Left colon (tissue), 2 donors: ENCODE measurements at regions not wholly inside any gene's neighbourhood (a gene's known extent, or its start where the extent isn't known, plus 50 kb on each side); places are given as distances from the start of the nearest gene placed in this dataset.
"Not testable (repeated sequence)": the region's sequence is repeated elsewhere in the genome, so short reads cannot be mapped to it uniquely, and the experiment has no call there.

ENCODE experiments used
- ATAC-seq: fragments of 200-7000 bp; cut with Tn5 transposase; one replicate; pipeline ENCODE4 v1.9.1; 2020; ENCODE audit warnings: mild to moderate bottlenecking, moderate library complexity
- DNase-seq, 2 donors: peaks; one replicate each; pipeline ENCODE4 v3.0.0-alpha.2; 2020
- intact Hi-C, 2 donors: fragments of 100-400 bp; cut with DNase I in 1 of 2; cut with micrococcal nuclease in 1 of 2; formaldehyde crosslinking; loops; one replicate each; pipeline versions ENCODE4 v1.11.2 to v1.14.0; 2022; cut with DNase I, micrococcal nuclease
- donor health status: DM: no; HTN: no; CAD: no.
- donor health status: DM: yes; HTN: yes; CAD: no.

- DNase-seq (no peak), ATAC-seq (no peak)
- intact Hi-C loops = no loop called here
These were observed 372.7 kb upstream of the CITED2 start for GRCh38 chr6:139747154-139747553.

- intact Hi-C loops = no loop called here
- ATAC-seq = no peak
- no peak for DNase-seq
These were observed 370.4 kb upstream of the CITED2 start for GRCh38 chr6:139744891-139745290.

DNA sequence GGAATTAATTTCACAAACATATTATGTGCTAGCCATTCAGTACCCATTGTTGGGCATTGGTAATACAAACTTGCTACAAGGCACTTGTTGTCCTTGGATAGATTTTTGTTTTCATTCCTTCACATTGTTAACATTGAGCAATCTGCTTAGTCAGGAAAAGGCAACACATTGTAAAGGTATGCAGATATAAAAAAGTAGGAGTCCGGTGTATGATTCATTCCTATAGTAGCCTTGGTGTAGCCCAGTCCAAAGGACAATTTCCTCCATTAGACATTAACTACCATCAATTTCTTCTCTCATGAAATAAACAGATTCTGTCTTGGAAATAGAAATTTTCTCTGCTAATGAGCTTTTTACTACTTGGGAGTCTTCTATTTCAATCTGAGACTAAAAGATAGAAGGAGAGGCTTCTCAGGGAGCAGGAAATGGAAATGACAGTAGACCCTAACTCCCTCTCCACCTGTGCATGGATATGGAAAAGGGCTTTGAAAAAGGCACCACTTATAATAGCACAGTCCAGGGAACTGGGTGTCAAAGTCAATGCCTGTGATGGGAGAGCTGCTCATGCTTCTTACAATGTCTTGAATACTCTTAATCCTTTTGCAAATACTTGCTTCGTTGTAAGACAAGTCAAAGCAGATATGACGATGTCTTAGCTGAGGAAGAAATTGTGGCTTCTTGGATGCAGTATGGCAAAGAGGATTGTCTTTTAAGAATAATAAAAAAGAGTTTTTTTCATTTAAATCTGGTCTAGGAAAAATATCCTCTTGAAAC lies 369.4 kb upstream of the CITED2 start:
- ATAC-seq (peak; percentile 95), DNase-seq (no peak)
- intact Hi-C loops = no loop called here

DNA sequence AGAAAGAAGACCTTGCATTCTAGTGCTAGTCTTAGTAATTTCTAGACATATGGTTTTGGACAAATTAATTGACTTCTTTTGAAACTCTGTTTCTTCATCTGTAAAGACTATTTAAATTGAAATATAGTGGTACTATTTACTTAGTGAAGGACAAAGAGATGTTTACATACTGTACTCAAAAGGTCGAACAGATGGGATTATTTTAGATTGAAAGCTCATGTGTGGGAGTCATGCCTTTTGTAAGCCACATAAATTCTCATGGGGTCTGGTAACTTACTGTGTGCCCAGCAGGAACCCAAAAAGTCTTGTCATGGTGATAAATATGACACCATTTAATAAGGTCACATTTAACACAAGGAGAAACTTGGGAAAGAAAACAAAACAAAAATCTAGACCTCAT lies 368.2 kb upstream of the CITED2 start:
- ATAC-seq (no peak), DNase-seq (no peak)
- intact Hi-C loops = no loop called here

DNA sequence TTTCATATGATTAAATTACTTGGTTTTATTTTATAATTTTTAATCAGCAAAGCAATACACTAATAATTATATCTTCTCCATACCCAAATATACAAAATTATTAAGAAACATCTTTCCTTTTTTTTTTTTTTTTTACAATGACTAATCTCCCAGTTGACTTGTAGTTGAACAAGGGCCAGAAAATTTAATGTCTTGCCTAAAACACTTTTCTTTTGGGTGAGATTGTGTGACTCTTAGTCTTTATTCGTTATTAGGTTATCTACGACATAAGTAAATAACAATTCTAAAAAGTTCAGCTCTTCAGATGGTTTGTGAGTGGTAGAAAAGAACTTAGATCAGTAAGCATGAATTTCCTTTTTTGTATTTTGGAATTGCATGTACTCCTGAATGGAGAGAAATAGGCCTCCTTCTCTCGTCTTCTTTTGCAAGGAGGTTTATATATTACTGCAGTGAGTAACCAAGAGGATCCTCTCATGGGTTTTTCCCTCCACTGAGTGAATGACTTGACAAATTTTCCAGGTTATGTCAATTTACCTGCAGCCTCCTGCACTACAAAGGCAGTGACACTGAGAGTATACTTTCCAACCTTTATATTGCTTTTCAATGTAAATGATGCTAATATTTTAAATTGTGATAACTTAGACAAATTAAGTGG lies 364.5 kb upstream of the CITED2 start:
- intact Hi-C loops = no loop called here
- no peak for ATAC-seq
- no peak for DNase-seq

- intact Hi-C loops = no loop called here
- ATAC-seq = no peak
These were observed 362.0 kb upstream of the CITED2 start for GRCh38 chr6:139736325-139736906.

DNA sequence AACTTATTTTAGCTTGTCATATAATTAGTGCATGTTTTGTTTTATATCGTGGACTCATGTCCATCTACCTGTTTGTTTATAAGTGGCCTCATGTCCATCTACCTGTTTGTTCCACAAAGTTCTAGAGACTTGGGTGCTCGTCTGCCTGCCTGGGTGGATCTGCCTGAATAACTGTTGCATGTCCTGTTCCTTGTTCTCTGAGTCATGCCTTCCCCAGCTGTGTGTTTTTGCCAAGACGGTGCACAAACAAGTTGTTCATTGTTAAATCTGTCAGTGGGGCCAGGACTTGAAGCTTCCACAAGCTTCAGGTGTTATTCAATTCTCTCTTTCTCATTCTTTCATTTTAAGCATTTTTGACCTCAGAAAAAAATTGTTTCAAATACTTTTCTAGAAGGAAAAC lies 358.0 kb upstream of the CITED2 start:
- no peak for DNase-seq
- ATAC-seq = peak; percentile 65
- intact Hi-C loops = no loop called here

More at GRCh38 chr6:139736325-139736906, 362.0 kb upstream of the CITED2 start:
- no peak for DNase-seq

- intact Hi-C loops = no loop called here
- DNase-seq (no peak), ATAC-seq (no peak)
These were observed 356.0 kb upstream of the CITED2 start for GRCh38 chr6:139730340-139730974.

DNA sequence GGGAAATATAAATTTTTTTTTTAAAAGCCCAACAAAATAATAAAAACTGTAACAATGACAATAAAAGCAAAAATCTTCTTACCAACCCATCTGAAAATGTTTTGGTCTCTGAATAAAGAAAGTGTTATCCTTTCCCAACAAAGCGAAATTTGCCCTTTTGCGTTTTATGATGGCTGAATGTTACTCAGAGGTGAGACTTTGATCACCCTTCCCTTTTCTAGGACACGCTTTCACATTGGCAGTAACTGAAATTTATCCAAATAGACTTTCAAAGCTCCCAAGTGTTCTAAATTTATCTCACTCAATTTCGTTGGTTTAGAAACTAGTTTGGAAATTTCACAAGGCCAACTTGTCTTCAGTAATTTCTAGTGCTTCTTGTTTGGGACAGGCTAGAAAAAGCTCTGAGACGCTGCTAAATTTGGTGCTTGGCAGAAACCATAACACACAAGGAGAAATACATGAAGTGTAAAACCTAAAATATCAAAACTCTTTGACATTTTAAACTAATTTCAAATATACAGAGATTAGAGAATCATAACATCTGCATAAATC lies 354.5 kb upstream of the CITED2 start:
- DNase-seq (no peak), ATAC-seq (peak; percentile 51)
- intact Hi-C loops = no loop called here

DNA sequence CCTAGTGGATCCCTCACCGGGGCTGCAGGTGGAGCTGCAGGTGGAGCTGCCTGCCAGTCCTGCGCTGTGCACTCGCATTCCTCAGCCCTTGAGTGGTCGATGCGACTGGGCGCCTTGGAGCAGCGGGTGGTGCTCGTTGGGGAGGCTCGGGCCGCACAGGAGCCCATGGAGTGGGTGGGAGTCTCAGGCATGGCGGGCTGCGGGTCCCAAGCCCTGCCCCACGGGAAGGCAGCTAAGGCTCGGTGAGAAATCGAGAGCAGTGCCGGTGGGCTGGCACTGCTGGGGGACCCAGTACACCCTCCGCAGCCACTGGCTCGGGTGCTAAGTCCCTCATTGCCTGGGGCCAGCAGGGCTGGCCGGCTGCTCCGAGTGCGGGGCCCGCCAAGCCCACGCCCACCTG lies 351.8 kb upstream of the CITED2 start:
- intact Hi-C loops, DNase-seq, ATAC-seq: not testable (repeated sequence)

DNA sequence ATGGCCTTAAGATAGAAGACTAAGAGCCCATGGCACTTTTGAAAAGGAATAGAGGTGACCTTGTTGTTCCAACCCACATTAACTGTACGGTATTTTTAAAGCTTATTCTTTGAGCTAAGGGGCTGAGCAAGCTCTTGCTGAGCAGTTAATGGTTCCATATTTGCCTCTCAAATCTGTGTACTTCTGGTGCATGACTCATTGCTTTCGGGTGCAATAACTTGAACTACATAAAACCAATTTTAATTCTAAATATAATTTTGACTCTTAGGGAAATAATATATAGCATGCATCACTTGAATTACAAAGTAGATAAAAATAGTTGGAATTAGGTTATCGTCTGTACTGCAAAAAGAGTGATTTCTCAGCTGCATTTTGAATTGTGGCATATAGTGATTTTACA lies 348.1 kb upstream of the CITED2 start:
- DNase-seq (no peak), ATAC-seq (no peak)
- intact Hi-C loops = no loop called here

- intact Hi-C loops = no loop called here
- ATAC-seq = no peak
- DNase-seq = no peak
These were observed 347.5 kb upstream of the CITED2 start for GRCh38 chr6:139721954-139722353.

- no peak for DNase-seq
- intact Hi-C loops = no loop called here
- no peak for ATAC-seq
These were observed 339.6 kb upstream of the CITED2 start for GRCh38 chr6:139713900-139714506.

GRCh38 chr6:139713424-139713823 lies 339.0 kb upstream of the CITED2 start:
- ATAC-seq = no peak
- no peak for DNase-seq
- intact Hi-C loops = no loop called here

DNA sequence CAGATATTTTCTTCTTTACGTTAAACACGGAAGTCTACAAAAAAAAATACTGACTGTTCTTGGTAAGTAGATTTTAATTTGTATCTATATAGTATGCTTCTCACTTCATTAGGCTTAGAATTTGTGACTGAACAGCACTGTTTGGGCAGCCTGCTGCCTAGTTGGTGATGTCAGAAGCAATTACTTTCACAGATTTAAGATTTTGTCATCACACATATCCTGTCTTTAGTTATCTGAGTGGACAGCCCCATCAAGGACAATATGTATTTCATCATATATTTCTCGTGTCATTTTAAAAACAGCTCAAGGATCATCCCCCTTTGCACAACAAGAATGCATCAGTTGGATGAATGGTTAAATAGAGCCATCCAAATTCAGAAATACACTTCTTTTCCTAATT lies 338.4 kb upstream of the CITED2 start:
- intact Hi-C loops = no loop called here
- ATAC-seq (no peak), DNase-seq (no peak)

- intact Hi-C loops = no loop called here
These were observed 337.5 kb upstream of the CITED2 start for GRCh38 chr6:139711804-139712585.

DNA sequence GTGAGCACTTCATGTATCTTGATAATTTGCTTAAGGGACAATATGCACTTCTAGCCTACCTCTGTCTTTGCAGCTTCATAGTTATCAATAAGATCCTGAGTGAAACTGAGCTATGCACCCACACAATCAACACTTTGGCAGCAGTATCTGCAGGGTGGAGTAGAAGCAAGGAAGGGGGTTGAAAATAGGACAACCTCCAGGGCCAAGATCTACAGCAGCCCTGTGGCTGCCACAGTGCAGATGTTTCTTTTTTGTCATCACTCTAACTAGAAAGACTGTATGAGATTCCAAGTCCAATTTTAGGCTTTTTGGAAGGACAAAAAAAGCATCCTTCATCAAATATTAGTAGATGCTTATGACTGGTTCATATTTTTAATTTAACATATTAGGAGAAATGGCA lies 336.1 kb upstream of the CITED2 start:
- DNase-seq (no peak), ATAC-seq (no peak)
- intact Hi-C loops = no loop called here

More at GRCh38 chr6:139711804-139712585, 337.5 kb upstream of the CITED2 start:
- ATAC-seq (no peak), DNase-seq (no peak)
